ENCODE measurements at regions not wholly inside any gene's neighbourhood (a gene's known extent, or its start where the extent isn't known, plus 50 kb on each side); places are given as distances from the start of the nearest gene placed in this dataset.
"Not testable (repeated sequence)": the region's sequence is repeated elsewhere in the genome, so short reads cannot be mapped to it uniquely, and the experiment has no call there.

GRCh38 chr21:10344266-10344665 lies 177.1 kb upstream of the TPTE start:
- TF ChIP-seq POLR2A (IDR thresholded peaks at IDR 0.05), result not testable (repeated sequence)
- TF ChIP-seq, protein P1, sequence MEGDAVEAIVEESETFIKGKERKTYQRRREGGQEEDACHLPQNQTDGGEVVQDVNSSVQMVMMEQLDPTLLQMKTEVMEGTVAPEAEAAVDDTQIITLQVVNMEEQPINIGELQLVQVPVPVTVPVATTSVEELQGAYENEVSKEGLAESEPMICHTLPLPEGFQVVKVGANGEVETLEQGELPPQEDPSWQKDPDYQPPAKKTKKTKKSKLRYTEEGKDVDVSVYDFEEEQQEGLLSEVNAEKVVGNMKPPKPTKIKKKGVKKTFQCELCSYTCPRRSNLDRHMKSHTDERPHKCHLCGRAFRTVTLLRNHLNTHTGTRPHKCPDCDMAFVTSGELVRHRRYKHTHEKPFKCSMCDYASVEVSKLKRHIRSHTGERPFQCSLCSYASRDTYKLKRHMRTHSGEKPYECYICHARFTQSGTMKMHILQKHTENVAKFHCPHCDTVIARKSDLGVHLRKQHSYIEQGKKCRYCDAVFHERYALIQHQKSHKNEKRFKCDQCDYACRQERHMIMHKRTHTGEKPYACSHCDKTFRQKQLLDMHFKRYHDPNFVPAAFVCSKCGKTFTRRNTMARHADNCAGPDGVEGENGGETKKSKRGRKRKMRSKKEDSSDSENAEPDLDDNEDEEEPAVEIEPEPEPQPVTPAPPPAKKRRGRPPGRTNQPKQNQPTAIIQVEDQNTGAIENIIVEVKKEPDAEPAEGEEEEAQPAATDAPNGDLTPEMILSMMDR (IDR thresholded peaks at IDR 0.05), result not testable (repeated sequence)

All from Peyer's patch (tissue), 4 donors.